OCI-LY3 (cell line): ENCODE measurements at regions not wholly inside any gene's neighbourhood (a gene's known extent, or its start where the extent isn't known, plus 50 kb on each side); places are given as distances from the start of the nearest gene placed in this dataset.

ENCODE experiments used
- H2AFZ ChIP-seq: fragments of 200-600, 300-600 bp; shearing (Covaris generic); 2 replicates; pipeline ENCODE4 v1.6.0; 2014; ENCODE audit warnings: antibody characterized with exemption, low read depth, low read length
- H3K27ac ChIP-seq: fragments of 200-600, 300-600 bp; sonication (generic); 2 replicates; pipeline ENCODE4 v1.5.1; 2014; ENCODE audit warnings: mild to moderate bottlenecking, low read length, moderate library complexity, mixed read lengths
- H3K27me3 ChIP-seq: fragments of 200-600, 300-600 bp; sonication (generic); 2 replicates; pipeline ENCODE4 v1.6.1; 2014; ENCODE audit warnings: low read depth, low read length, mixed read lengths
- H3K36me3 ChIP-seq: fragments of 200-600, 300-600 bp; sonication (generic); replicated peaks from 2 replicates; pipeline ENCODE3; 2014; ENCODE audit warnings: low read depth, low read length, mixed read lengths
- H3K4me1 ChIP-seq: fragments of 300-600, 200-600 bp; sonication (generic); 2 replicates; pipeline ENCODE4 v1.6.1; 2014; ENCODE audit warnings: low read length, mixed read lengths
- H3K4me2 ChIP-seq: fragments of 200-600, 300-600 bp; sonication (generic); 2 replicates; pipeline ENCODE4 v1.6.1; 2014; ENCODE audit warnings: low read length, mixed read lengths
- H3K4me3 ChIP-seq: fragments of 300-600, 200-600 bp; sonication (generic); 2 replicates; pipeline ENCODE4 v1.5.1; 2014; ENCODE audit warnings: antibody characterized with exemption, mild to moderate bottlenecking, low read length, moderate library complexity
- H3K79me2 ChIP-seq: fragments of 300-600, 200-600 bp; shearing (Covaris generic); 2 replicates; pipeline ENCODE4 v1.6.1; 2014; ENCODE audit warnings: mild to moderate bottlenecking, low read length, mixed read lengths
- H3K9ac ChIP-seq: fragments of 300-600, 200-600 bp; shearing (Covaris generic); 2 replicates; pipeline ENCODE4 v1.6.0; 2014; ENCODE audit warnings: mild to moderate bottlenecking, low read length, moderate library complexity
- H3K9me3 ChIP-seq: fragments of 200-600, 300-600 bp; shearing (Covaris generic); 2 replicates; pipeline ENCODE4 v1.6.1; 2014; ENCODE audit warnings: low read length, mixed read lengths; ENCODE audit not compliant: insufficient read depth
- H4K20me1 ChIP-seq: fragments of 200-600, 300-600 bp; sonication (generic); 2 replicates; pipeline ENCODE4 v1.6.1; 2016; ENCODE audit warnings: low read length, mixed read lengths; ENCODE audit not compliant: insufficient read depth
- EZH2phosphoT487 ChIP-seq: fragments of 200-600 bp; shearing (Covaris generic); IDR thresholded peaks from 2 replicates; pipeline ENCODE4 v1.6.1; 2018; ENCODE audit warnings: antibody characterized with exemption, mixed run types, low read depth
- TF ChIP-seq, protein P1 (sequence below): fragments of 200-600, 300-600 bp; sonication (generic); IDR thresholded peaks from 2 replicates; pipeline ENCODE4 v1.5.1; 2014; ENCODE audit warnings: antibody characterized with exemption, low read length, low read depth

DNA sequence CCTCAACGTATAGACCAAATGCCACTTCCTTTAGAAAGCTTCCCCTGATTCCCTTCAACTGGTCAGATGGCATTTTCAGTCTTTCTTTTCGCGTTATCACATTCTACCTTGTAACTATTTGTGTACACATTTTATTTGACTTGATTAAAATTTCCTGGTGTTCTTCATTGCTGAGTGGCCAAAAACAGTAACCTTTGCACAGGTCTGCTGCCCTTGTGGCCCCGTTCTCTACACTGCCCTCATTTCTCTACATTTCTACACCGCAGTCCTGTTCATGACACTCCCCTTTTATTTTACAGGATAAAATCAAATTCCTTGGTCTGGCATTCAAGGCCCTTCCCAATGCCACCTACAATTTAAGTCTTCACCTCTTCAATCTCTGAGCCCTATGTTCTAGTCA is 334.2 kb upstream of the SLC30A5 start:
- no peak for TF ChIP-seq EZH2phosphoT487
- TF ChIP-seq, protein P1, sequence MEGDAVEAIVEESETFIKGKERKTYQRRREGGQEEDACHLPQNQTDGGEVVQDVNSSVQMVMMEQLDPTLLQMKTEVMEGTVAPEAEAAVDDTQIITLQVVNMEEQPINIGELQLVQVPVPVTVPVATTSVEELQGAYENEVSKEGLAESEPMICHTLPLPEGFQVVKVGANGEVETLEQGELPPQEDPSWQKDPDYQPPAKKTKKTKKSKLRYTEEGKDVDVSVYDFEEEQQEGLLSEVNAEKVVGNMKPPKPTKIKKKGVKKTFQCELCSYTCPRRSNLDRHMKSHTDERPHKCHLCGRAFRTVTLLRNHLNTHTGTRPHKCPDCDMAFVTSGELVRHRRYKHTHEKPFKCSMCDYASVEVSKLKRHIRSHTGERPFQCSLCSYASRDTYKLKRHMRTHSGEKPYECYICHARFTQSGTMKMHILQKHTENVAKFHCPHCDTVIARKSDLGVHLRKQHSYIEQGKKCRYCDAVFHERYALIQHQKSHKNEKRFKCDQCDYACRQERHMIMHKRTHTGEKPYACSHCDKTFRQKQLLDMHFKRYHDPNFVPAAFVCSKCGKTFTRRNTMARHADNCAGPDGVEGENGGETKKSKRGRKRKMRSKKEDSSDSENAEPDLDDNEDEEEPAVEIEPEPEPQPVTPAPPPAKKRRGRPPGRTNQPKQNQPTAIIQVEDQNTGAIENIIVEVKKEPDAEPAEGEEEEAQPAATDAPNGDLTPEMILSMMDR, result no peak
- H3K4me1 ChIP-seq, result no peaks in the 10 kb centered on the region

DNA sequence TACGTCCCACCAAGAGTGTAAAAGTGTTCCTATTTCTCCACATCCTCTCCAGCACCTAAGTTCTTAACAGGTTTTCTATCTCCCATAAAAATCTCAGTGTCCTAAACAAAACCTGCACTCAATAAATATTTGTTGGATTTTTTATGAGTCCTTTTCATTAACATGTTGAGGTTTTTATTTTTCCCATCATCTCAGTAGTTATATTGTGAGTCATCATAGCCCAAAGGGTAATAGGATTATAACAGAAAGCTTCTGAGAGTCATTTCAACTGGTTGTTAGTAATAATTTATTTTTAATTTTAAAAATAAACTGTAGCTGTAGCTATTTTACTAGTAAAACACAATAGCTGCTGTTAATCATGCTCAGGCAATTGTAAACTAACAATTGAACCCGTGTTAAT is 331.6 kb upstream of the SLC30A5 start:
- Histone ChIP-seq H3K27ac (no peak overlapping the region), H2AFZ (no peak overlapping the region), H4K20me1 (no peaks in the 10 kb centered on the region), H3K9ac (no peak overlapping the region), H3K4me3 (no peak overlapping the region), H3K4me1 (no peaks in the 10 kb centered on the region), H3K4me2 (no peak overlapping the region), H3K27me3 (no peaks in the 10 kb centered on the region), H3K79me2 (no peaks in the 10 kb centered on the region), H3K9me3 (no peaks in the 10 kb centered on the region), H3K36me3 (no peaks in the 10 kb centered on the region)
- no peak for TF ChIP-seq EZH2phosphoT487
- TF ChIP-seq, protein P1, result no peak

More for the DNA sequence above, 334.2 kb upstream of the SLC30A5 start:
- Histone ChIP-seq H3K4me3 (no peak overlapping the region), H3K27me3 (no peaks in the 10 kb centered on the region), H3K4me2 (no peak overlapping the region), H3K9me3 (no peaks in the 10 kb centered on the region), H2AFZ (no peak overlapping the region), H3K9ac (no peak overlapping the region), H3K27ac (no peak overlapping the region), H4K20me1 (no peaks in the 10 kb centered on the region), H3K36me3 (no peaks in the 10 kb centered on the region), H3K79me2 (no peaks in the 10 kb centered on the region)

DNA sequence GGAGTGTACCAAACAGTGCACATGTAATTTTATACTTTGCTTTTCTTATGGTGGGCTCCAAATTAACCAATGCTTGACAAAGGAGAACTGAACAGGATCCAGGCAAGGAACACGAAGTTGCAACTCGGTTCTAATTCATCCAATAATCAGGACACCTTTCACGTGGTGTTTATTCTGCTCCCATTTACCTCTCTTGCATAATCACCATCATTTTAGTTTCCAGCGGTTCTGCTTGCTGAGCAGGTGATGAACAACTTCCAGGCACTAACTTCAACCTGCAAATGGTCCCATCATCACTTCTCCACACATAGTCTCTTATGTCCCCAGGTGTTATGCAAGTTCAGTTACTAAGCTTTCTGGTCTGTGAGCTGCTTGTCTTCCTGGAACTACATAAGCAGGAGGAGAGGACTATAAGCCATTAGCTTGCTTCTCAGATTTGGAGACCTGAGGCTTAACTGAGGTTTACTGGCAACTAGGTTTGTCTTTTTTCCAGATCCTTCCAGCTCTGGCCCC is 326.8 kb upstream of the SLC30A5 start:
- H3K4me1 ChIP-seq, result no peaks in the 10 kb centered on the region
- no peaks in the 10 kb centered on the region for H3K36me3 ChIP-seq
- H3K9me3 ChIP-seq, result no peaks in the 10 kb centered on the region
- no peak overlapping the region for H3K27ac ChIP-seq
- H2AFZ ChIP-seq, result no peak overlapping the region
- no peaks in the 10 kb centered on the region for H3K27me3 ChIP-seq
- H4K20me1 ChIP-seq, result no peaks in the 10 kb centered on the region
- H3K4me3 ChIP-seq, result no peak overlapping the region
- no peak overlapping the region for H3K9ac ChIP-seq
- no peaks in the 10 kb centered on the region for H3K79me2 ChIP-seq
- H3K4me2 ChIP-seq, result no peak overlapping the region
- TF ChIP-seq, protein P1, result no peak
- TF ChIP-seq EZH2phosphoT487, result no peak

DNA sequence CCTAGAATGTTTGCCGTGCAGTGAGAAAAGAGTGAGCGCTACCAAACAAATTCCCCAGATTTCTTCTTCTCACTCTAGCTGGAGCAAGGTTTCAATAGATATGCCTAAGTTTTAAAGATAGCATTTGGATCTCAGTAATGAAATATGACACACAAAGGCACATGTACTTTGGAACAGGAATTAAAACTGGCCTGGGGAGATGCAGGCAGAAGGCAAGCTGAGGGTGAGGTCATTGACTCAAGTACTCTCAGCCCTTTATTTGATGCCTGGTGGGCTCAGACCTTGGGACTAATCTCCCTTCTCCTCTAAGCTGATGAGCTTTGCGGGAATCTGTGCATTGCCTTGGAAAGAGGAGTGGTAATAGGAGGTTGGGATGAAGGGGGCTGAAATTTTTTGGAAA is 323.3 kb upstream of the SLC30A5 start:
- Histone ChIP-seq H3K36me3 (no peaks in the 10 kb centered on the region), H3K79me2 (no peaks in the 10 kb centered on the region), H4K20me1 (no peaks in the 10 kb centered on the region)

More for the DNA sequence above, 323.3 kb upstream of the SLC30A5 start:
- no peaks in the 10 kb centered on the region for H3K4me1 ChIP-seq
- H3K4me3 ChIP-seq, result no peak overlapping the region
- H3K9me3 ChIP-seq, result no peaks in the 10 kb centered on the region
- H2AFZ ChIP-seq, result no peak overlapping the region
- H3K9ac ChIP-seq, result no peak overlapping the region
- no peak overlapping the region for H3K27ac ChIP-seq
- no peak overlapping the region for H3K4me2 ChIP-seq
- no peaks in the 10 kb centered on the region for H3K27me3 ChIP-seq
- TF ChIP-seq, protein P1, result no peak
- no peak for TF ChIP-seq EZH2phosphoT487
